ENCODE measurements at regions not wholly inside any gene's neighbourhood (a gene's known extent, or its start where the extent isn't known, plus 50 kb on each side); places are given as distances from the start of the nearest gene placed in this dataset.

DNA sequence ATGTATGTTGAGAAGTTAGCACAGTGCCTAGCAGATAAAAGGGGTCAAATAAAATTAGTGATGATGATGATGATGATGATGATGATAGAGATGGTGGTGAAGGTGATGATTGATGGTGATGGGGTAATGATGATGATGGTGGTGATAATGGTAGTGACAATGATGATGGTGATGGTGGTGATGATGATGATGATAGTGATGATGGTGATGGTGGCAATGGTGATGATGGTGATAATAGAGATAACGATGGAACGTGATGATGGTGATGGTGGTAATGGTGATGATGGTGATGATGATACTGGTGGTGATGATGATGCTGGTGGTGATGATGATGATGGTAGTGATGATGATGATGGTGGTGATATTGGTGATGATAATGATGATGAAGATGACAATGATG is 223.7 kb downstream of the FOXL1 start:
- H3K4me3 ChIP-seq (ENCODE audit: low read length), result no peak overlapping the region
- no peak overlapping the region for H3K4me2 ChIP-seq (ENCODE audit: low read length)
- H2AFZ ChIP-seq (ENCODE audit: low read depth, low read length), result no peak overlapping the region
- H3K36me3 ChIP-seq (replicated peaks; ENCODE audit: low read depth, low read length), result no peaks in the 10 kb centered on the region
- TF ChIP-seq, protein P1, sequence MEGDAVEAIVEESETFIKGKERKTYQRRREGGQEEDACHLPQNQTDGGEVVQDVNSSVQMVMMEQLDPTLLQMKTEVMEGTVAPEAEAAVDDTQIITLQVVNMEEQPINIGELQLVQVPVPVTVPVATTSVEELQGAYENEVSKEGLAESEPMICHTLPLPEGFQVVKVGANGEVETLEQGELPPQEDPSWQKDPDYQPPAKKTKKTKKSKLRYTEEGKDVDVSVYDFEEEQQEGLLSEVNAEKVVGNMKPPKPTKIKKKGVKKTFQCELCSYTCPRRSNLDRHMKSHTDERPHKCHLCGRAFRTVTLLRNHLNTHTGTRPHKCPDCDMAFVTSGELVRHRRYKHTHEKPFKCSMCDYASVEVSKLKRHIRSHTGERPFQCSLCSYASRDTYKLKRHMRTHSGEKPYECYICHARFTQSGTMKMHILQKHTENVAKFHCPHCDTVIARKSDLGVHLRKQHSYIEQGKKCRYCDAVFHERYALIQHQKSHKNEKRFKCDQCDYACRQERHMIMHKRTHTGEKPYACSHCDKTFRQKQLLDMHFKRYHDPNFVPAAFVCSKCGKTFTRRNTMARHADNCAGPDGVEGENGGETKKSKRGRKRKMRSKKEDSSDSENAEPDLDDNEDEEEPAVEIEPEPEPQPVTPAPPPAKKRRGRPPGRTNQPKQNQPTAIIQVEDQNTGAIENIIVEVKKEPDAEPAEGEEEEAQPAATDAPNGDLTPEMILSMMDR (IDR thresholded peaks at IDR 0.05; ENCODE audit: low read depth, low read length), result no peak
- TF ChIP-seq EZH2phosphoT487 (IDR thresholded peaks at IDR 0.05; ENCODE audit: low read depth), result no peak
- no peak overlapping the region for H3K27ac ChIP-seq (ENCODE audit: low read length)
- no peaks in the 10 kb centered on the region for H3K79me2 ChIP-seq (ENCODE audit: low read length)
- H3K9me3 ChIP-seq (ENCODE audit: insufficient read depth, low read length), result no peaks in the 10 kb centered on the region
- peaks cover 16% of the 10 kb centered on the region; the same call in 1 of the 2 replicates for H3K27me3 ChIP-seq (ENCODE audit: low read depth, low read length)
- no peaks in the 10 kb centered on the region for H3K4me1 ChIP-seq (ENCODE audit: low read length)
- H4K20me1 ChIP-seq (ENCODE audit: insufficient read depth, low read length), result no peaks in the 10 kb centered on the region
- no peak overlapping the region for H3K9ac ChIP-seq (ENCODE audit: low read length)

DNA sequence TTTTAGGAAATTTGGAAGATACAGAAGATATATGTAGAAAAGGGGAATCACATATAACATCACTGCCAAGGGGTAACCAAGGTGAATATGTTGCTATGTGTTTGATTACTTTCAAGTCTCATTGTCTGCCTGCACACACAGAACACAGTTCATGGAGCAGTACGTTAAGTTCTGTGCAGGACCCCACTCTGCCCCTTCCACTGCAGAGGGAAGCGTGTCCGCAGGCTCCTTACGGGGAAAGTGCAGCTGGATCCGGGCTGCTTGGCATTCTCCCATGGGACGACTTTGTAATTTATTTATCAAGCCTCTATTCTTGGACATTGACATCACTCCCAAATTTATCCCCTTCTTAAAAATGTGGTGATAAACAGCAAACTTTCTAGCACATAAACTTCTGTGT is 226.8 kb downstream of the FOXL1 start:
- TF ChIP-seq, protein P1 (IDR thresholded peaks at IDR 0.05; ENCODE audit: low read depth, low read length), result no peak
- no peak for TF ChIP-seq EZH2phosphoT487 (IDR thresholded peaks at IDR 0.05; ENCODE audit: low read depth)
- Histone ChIP-seq H3K4me1 (ENCODE audit: low read length) (no peaks in the 10 kb centered on the region), H3K9me3 (ENCODE audit: insufficient read depth, low read length) (no peaks in the 10 kb centered on the region), H4K20me1 (ENCODE audit: insufficient read depth, low read length) (no peaks in the 10 kb centered on the region), H3K4me3 (ENCODE audit: low read length) (no peak overlapping the region), H2AFZ (ENCODE audit: low read depth, low read length) (no peak overlapping the region), H3K27ac (ENCODE audit: low read length) (no peak overlapping the region), H3K36me3 (replicated peaks; ENCODE audit: low read depth, low read length) (no peaks in the 10 kb centered on the region), H3K27me3 (ENCODE audit: low read depth, low read length) (peaks cover 15% of the 10 kb centered on the region), H3K9ac (ENCODE audit: low read length) (no peak overlapping the region), H3K4me2 (ENCODE audit: low read length) (no peak overlapping the region), H3K79me2 (ENCODE audit: low read length) (no peaks in the 10 kb centered on the region)

DNA sequence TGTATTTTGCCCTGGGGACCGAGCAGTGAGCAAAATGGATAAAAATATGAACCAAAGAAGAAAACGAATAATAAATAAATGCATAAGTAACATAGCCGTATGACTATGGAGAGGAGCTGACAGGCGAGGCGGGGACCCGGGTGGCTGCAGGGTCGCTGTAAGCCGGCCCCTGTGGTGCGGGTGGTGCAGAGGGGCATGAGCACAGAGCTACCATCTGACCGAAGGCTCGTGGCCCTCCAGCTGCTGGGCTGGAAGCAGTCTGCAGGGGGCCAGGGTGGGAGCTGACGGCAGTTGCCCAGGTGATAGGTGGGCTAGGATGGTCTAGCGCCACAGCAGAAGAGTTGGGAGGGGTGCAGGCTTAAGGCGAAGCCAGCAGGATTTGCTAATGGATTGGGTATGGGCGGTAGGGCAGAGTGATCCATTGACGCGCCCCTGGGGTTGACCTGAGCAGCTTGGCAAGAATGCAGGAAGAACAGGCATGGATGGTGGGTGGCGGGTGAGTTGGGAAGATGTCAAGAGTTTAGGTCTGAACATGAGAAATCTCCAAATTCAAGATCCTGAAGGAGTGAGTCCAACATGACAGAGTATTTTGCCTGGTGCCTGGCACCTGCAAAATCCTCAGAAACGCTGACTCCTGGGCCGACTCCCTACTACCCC is 228.0 kb downstream of the FOXL1 start:
- no peak for TF ChIP-seq EZH2phosphoT487 (IDR thresholded peaks at IDR 0.05; ENCODE audit: low read depth)
- TF ChIP-seq, protein P1 (IDR thresholded peaks at IDR 0.05; ENCODE audit: low read depth, low read length), result no peak
- Histone ChIP-seq H3K4me3 (ENCODE audit: low read length) (no peak overlapping the region), H3K27ac (ENCODE audit: low read length) (no peak overlapping the region), H3K9me3 (ENCODE audit: insufficient read depth, low read length) (no peaks in the 10 kb centered on the region), H3K79me2 (ENCODE audit: low read length) (no peaks in the 10 kb centered on the region), H3K9ac (ENCODE audit: low read length) (no peak overlapping the region), H3K4me1 (ENCODE audit: low read length) (no peaks in the 10 kb centered on the region), H3K27me3 (ENCODE audit: low read depth, low read length) (peaks cover 19% of the 10 kb centered on the region), H3K4me2 (ENCODE audit: low read length) (no peak overlapping the region), H2AFZ (ENCODE audit: low read depth, low read length) (no peak overlapping the region), H4K20me1 (ENCODE audit: insufficient read depth, low read length) (no peaks in the 10 kb centered on the region), H3K36me3 (replicated peaks; ENCODE audit: low read depth, low read length) (no peaks in the 10 kb centered on the region)

DNA sequence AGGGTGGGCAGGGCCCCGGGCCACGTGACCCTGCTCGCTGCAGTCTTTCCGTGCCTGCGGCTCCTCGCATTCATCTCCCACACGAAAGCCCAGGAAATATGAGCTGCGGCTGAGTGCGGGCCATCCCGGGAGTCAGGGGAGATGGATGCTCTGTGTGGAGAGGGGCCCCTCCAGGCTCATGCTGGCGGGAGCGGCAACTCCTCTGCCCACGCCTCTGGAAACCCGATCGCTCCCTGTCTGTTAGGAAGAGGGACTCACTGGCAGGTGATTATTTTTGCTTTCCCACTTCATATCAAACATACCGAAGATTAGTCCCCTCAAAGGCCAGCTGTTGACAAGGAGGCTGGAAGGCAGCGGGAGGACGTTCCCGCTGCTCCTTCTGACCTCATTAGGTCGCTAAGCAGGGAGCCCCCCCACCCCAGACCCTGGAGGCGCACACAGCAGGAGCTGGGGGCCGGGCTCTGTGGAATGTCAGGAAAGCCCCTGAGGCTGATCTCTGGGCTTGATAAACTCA is 228.5 kb downstream of the FOXL1 start:
- H3K27ac ChIP-seq (ENCODE audit: low read length), result no peak overlapping the region
- H3K4me1 ChIP-seq (ENCODE audit: low read length), result no peaks in the 10 kb centered on the region
- H3K9ac ChIP-seq (ENCODE audit: low read length), result no peak overlapping the region
- H3K4me2 ChIP-seq (ENCODE audit: low read length), result no peak overlapping the region
- TF ChIP-seq, protein P1 (IDR thresholded peaks at IDR 0.05; ENCODE audit: low read depth, low read length), result no peak
- TF ChIP-seq EZH2phosphoT487 (IDR thresholded peaks at IDR 0.05; ENCODE audit: low read depth), result no peak
- no peaks in the 10 kb centered on the region for H3K79me2 ChIP-seq (ENCODE audit: low read length)
- H3K27me3 ChIP-seq (ENCODE audit: low read depth, low read length), result peaks cover 20% of the 10 kb centered on the region
- no peak overlapping the region for H3K4me3 ChIP-seq (ENCODE audit: low read length)
- no peaks in the 10 kb centered on the region for H4K20me1 ChIP-seq (ENCODE audit: insufficient read depth, low read length)
- no peak overlapping the region for H2AFZ ChIP-seq (ENCODE audit: low read depth, low read length)
- H3K9me3 ChIP-seq (ENCODE audit: insufficient read depth, low read length), result no peaks in the 10 kb centered on the region
- no peaks in the 10 kb centered on the region for H3K36me3 ChIP-seq (replicated peaks; ENCODE audit: low read depth, low read length)
